GM10248 (cell line): ENCODE measurements at regions not wholly inside any gene's neighbourhood (a gene's known extent, or its start where the extent isn't known, plus 50 kb on each side); places are given as distances from the start of the nearest gene placed in this dataset.

ENCODE experiments used
- CTCF ChIA-PET: fragments of 300-600 bp; sonication (Branson Sonifier 250); formaldehyde crosslinking; extraction: SDS; loops from one replicate; lab custom pipeline; 2021; ENCODE audit warnings: antibody characterized with exemption; lab: Yijun Ruan, JAX
- POLR2A ChIA-PET: fragments of 350-650 bp; sonication (Branson Sonifier 250); formaldehyde crosslinking; extraction: SDS; loops from one replicate; lab custom pipeline; 2020; ENCODE audit warnings: antibody characterized with exemption; lab: Yijun Ruan, JAX
- DNase-seq: peaks from one replicate; pipeline ENCODE4 v3.0.0; 2012; ENCODE audit errors: extremely low spot score
- TF ChIP-seq, protein P1 (sequence below): IDR thresholded peaks from 2 replicates; pipeline ENCODE4 v1.5.1; 2012; ENCODE audit warnings: mild to moderate bottlenecking, low read depth; ENCODE audit errors: extremely low read depth, missing control alignments, control extremely low read depth

GRCh38 chr2:235115521-235115920 is 163.7 kb downstream of the SH3BP4 start:
- ChIA-PET POLR2A (no interaction called here), CTCF (interaction anchor here (0.8 to 4.0 kb wide), 4 partner anchors 9 to 569 kb away, joined by 3 to 33 read pairs (median 9); no protein-coding TSS in a partner anchor)
- no peak for DNase-seq
- TF ChIP-seq, protein P1, sequence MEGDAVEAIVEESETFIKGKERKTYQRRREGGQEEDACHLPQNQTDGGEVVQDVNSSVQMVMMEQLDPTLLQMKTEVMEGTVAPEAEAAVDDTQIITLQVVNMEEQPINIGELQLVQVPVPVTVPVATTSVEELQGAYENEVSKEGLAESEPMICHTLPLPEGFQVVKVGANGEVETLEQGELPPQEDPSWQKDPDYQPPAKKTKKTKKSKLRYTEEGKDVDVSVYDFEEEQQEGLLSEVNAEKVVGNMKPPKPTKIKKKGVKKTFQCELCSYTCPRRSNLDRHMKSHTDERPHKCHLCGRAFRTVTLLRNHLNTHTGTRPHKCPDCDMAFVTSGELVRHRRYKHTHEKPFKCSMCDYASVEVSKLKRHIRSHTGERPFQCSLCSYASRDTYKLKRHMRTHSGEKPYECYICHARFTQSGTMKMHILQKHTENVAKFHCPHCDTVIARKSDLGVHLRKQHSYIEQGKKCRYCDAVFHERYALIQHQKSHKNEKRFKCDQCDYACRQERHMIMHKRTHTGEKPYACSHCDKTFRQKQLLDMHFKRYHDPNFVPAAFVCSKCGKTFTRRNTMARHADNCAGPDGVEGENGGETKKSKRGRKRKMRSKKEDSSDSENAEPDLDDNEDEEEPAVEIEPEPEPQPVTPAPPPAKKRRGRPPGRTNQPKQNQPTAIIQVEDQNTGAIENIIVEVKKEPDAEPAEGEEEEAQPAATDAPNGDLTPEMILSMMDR = no peak

DNA sequence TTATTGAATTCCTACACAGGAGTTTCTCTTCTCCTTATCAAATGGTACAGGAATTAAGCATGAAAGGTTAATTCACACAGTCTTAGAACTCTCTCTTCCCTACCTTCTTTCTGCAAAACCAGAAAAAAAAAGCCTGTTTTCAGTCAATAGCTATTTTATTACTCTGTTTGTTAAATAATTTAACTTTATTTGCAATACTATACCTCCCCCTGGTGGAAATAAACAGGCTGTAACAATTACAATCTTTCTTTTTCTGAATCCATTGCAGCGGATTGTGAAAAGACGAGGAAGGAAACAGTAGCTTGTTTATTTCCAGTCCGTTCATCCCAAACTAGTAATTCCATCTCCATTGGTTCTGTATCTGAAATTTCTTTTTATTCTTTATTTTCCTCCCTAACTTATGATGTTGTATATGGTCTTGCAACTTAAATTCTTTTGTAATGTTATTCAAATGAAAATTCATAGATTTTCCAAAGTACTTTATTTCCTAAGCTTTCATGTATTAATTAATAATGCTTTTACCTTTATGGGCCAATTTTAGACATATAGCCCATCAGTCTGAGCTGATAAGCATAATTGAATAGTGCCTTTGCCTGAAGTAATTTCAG is 165.2 kb downstream of the SH3BP4 start:
- ChIA-PET POLR2A (no interaction called here), CTCF (interaction anchor here (1.0 to 4.0 kb wide), 7 partner anchors 10 to 990 kb away, joined by 3 to 33 read pairs (median 4); no protein-coding TSS in a partner anchor)
- TF ChIP-seq, protein P1 = peak; percentile 30
- no peak for DNase-seq

DNA sequence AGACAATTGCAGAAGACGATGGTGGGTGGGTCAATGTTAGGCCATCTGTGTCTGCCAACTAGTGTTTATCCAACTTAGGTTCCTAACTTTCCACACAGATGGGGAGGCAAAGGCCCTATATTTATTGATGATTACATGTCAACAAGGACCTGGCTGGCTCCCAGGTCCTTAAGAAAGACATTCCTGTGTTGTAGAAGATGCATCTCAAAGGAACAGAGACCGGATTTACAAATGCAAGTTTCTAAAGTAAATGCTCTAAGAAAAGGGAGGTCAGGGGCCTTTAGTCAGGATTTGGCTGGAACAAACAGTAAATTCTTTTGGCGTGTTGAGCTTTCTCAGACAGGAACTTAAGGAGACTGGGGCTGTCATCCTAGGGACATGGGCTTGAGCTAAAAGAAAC is 175.0 kb downstream of the SH3BP4 start:
- CTCF ChIA-PET = interaction anchor here (0.6 to 1.3 kb wide), 2 partner anchors 9 kb away, joined by 3 to 4 read pairs; no protein-coding TSS in a partner anchor

DNA sequence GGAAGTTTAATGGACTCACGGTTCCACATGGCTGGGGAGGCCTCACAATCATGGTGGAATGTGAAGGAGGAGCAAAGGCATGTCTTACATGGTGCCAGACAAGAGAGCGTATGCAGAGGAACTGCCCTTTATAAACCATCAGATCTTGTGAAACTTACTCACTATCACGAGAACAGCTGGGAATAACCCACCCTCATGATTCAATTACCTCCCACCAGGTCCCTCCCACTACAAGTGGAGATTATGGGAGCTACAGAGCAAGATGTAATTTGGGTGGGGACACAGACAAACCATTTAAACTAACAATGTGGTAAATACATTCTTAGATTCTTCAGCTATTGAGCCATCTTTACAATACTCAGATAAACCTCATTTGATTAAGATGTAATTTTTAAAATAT is 176.1 kb downstream of the SH3BP4 start:
- no peak for DNase-seq
- TF ChIP-seq, protein P1 = no peak
- POLR2A ChIA-PET = no interaction called here
- CTCF ChIA-PET = no interaction called here

More for the DNA sequence above, 175.0 kb downstream of the SH3BP4 start:
- TF ChIP-seq, protein P1 = no peak
- no peak for DNase-seq
- POLR2A ChIA-PET = no interaction called here

GRCh38 chr2:235129850-235130249 is 178.0 kb downstream of the SH3BP4 start:
- CTCF ChIA-PET = no interaction called here
- DNase-seq = no peak
- POLR2A ChIA-PET = interaction anchor here (0.6 kb wide), 1 partner anchor 1307 kb away, joined by 3 read pairs; no protein-coding TSS in a partner anchor

More at GRCh38 chr2:235129850-235130249, 178.0 kb downstream of the SH3BP4 start:
- TF ChIP-seq, protein P1 = no peak
